HG03469 (cell line): ENCODE measurements at regions not wholly inside any gene's neighbourhood (a gene's known extent, or its start where the extent isn't known, plus 50 kb on each side); places are given as distances from the start of the nearest gene placed in this dataset.
"Not testable (repeated sequence)": the region's sequence is repeated elsewhere in the genome, so short reads cannot be mapped to it uniquely, and the experiment has no call there.

ENCODE experiments used
- ATAC-seq: cut with Tn5 transposase; IDR thresholded peaks from one replicate; pipeline ENCODE4 v1.9.1; 2021; ENCODE audit warnings: mild to moderate bottlenecking, moderate library complexity, moderate number of reproducible peaks; ENCODE audit not compliant: unreplicated experiment

DNA sequence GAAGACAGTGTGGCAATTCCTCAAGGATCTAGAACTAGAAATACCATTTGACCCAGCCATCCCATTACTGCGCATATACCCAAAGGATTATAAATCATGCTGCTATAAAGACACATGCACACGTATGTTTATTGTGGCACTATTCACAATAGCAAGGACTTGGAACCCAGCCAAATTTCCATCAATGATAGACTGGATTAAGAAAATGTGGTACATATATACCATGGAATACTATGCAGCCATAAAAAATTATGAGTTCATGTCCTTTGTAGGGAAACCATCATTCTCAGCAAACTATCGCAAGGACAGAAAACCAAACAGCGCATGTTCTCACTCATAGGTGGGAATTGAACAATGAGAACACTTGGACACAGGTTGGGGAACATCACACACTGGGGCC, 729.6 kb upstream of the ARPP21 start:
- ATAC-seq: not testable (repeated sequence)

DNA sequence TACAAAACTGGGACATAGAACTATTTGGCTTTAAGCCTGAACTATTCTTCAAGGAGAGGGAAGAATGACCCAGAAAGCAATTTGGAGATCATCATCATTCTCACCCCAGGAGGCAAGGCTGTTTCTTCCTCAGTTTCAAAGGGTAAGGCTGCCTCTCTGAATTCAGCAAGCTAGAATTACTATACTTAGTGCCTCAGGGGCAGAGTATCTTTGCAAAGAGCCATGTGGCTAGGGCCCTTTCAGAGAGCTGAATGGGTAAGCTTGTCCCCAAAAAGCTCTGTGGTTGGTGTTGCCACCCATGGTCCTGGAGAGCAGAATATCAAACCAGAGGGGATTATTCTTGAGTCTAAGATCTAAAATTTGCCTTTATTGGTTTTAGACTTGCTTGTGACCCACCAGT, 720.3 kb upstream of the ARPP21 start:
- no peak for ATAC-seq

DNA sequence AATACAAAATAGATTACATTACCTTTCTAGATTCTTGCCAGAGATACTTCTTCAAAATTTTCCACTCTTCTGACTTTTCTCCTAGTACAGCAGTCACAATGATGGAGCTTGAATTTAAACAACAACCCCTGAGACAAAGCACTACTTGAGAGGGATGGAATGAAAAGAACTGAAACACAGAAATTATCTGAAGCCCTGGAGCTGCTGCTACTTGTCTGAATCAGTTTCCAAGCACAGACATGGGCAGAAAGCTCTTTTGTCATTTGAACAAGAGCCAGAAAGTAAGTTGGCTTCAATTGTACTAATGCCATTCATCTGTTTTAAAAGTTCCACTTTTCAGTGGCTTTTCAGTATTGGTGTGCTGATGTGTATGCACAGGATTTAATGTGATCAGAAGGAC, 718.5 kb upstream of the ARPP21 start:
- ATAC-seq: no peak

DNA sequence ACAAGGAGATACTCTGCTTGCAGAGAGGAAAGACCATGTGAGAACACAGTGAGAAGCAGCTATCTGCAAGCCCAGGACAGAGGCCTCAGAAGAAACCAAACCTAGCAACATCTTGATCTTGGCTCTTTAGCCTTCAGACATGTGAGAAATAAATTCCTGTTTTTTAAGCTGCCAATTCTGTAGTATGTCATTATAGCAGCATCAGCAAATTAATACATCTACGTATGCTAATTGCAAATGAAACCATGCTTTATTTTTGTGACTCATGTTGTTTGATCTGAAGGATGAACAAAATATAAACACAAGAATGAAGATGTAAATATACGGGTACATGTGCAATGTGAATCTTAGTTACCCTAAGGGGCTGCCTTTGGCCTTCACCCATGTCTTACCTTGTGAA, 714.4 kb upstream of the ARPP21 start:
- ATAC-seq: no peak

DNA sequence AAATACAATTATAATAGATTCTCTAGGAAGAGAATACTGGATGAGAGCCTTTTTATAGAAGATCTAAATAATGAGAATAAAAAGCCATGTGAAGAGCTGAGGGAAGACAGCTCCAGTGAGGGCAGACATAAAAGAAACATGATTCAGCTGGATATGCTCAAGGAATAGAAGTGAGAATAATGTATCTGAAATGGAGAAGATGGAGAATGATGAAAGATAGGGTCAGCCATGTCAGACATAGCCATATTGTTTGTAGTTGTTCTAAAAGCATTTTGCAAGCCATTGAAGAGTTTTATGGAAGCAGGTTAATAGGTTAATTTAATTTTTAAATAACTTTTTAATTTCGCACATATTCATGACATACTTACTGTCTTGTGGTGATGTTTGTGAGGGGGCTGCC, 713.5 kb upstream of the ARPP21 start:
- ATAC-seq: no peak

DNA sequence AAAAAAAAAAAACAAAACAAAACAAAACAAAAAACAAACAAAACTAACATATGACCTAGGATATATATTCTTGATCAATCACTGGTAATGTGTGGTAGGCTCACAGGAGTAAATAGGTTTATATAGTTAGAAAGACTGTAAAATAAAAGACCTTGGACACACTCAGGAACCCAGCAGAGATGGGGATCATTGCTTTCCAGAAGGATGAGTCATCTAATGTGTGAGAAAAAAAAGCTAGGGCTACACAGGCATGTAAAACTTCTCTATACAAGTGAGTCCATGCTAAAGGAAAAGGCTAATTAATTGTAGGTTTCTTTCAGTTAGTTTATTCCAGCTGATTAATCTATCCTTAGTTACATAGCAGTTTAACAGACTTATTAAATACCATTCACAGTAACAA, 710.3 kb upstream of the ARPP21 start:
- no peak for ATAC-seq

DNA sequence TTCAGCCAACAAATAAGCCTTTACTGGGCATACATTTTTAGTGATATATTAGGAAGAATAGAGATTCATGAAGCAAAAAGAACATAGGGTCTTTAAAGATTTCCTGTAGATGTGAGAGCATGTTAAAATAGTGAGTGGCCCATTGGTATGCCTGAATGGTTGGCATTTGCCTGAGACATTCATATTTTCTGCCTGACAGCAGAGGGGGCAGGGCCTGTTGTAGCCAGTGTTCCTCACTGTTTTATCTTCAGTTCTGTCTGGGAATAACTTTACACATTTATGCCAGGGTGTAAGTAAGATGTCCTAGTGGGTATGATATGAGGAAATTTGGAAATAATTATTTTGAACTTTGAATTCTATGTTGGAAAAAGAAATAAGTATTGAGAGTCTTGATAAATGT, 704.7 kb upstream of the ARPP21 start:
- ATAC-seq: no peak

DNA sequence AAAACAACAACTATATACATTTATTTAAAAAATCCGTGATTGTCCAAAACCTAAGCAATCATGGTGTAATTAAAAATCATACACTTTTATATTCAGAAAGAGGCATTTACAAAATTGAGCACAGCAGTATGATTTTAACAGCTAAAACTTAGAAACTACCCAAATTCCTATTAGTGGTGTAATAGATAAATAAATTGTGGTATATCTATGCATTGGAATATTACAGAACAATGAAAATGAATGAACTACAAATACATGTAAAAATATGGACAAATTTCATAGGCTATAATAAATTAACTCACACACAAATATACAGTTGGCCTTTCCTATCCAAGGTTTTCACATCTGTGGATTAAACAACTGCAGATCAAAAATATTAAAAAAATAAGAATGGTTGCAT, 700.5 kb upstream of the ARPP21 start:
- no peak for ATAC-seq

DNA sequence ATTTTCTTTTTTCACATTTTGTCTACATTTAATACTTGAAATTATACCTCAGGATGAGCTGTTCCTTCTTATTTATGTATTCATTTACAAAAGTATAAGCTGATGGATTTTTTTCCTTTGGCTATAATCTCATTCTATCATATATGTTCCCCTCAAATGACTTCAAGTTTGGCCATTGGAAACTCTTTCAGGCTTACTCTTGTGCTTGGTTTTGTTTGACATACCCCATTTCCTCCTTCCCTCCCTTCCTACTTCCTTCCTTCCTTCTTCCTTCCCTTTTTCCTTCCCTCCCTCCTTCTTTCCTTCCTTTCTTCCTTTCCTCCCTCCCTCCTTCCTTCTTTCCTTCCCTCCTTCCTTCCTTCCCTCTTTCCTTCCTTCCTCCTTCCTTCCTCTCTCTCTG, 697.1 kb upstream of the ARPP21 start:
- ATAC-seq: no peak

DNA sequence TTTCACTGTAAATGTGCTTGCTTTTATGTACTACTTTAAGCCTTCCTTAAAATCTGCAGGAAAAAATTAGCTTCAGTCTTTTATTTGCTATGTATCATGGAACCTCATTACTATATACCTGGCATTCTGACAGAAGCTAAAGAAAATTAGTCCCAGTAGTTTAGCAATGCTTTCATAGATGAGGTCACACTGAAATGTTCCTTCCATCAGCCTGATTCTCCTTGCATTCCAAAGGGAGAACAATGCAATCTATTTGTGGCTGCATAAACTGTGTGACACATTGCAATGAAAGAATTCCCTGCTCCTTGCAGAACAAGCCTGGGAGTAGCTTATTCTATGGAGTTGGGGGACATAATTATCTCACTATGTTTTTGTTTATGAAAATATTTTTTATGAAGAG, 691.5 kb upstream of the ARPP21 start:
- no peak for ATAC-seq

DNA sequence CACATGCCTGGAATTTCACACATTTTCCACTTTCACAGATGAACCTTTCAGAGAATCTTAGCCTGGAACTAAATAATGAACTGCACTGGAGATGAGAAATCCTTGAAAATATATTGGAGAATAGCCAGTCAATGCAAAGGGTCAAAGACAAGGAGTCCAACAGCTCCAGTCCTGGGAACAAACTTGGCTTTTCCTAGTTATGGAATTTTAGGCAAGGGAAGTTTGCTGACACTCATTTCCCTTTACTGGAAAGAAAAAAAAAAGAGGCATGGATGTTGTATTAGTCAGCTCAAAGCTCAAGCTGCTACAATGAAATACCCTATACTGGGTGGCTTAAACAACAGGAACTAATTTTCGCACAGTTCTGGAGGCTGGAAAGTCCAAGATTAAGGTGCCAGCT, 690.8 kb upstream of the ARPP21 start:
- no peak for ATAC-seq

DNA sequence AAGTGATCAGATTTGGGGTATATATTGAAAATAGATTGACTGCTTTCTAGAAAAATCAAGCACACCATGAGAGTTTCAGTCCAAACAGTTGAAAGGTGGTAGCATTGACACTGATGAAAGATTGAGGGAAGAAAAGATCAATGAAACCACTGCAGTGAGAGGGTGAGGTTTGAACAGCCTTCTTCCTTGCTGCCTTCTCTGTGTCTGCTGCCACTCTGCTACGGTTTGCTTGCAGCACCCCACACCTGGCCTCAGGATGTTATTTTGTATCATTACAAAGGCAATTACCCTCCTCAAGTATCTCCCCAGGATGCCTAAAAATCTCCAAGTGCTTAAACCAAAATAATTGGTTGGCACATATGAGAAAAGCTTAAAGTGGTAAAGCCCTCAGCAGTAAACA, 683.6 kb upstream of the ARPP21 start:
- no peak for ATAC-seq

DNA sequence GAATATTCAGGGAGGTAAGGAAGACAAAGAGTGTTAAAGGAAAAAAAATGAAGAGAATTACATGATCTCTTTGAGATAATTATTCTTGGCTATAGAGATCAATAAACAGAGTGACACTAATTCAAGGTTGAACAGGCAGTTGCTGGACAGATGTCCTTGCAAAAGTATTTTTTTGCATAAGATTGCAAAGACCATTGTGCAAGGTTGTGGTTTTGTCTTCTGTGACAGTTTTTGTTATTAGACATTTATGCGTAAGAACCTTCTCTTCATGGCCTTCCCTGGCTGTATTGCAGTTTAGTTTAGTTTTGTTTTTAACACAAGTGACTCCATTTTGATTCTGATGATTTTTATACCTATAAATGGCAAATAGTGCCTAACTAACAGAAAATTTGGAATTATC, 682.8 kb upstream of the ARPP21 start:
- ATAC-seq: no peak

DNA sequence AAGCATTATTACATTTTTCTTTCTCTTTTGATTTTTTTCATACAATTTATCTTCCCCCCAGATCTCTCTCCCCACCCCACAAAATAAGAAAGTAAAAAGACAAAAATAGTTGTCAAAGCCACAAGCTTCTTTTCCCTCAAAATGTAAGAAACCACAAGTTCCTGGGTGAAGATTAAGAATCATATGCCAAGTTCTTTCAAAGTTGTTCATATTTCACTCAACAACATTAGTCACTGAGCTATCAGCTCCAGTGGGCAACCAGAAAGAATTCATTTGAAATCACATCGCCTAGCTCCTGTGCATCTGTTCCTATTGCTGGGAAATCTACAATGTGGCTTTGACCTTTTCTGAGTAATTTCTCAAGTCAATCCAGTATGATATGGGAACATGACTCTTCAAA, 681.6 kb upstream of the ARPP21 start:
- ATAC-seq: no peak

DNA sequence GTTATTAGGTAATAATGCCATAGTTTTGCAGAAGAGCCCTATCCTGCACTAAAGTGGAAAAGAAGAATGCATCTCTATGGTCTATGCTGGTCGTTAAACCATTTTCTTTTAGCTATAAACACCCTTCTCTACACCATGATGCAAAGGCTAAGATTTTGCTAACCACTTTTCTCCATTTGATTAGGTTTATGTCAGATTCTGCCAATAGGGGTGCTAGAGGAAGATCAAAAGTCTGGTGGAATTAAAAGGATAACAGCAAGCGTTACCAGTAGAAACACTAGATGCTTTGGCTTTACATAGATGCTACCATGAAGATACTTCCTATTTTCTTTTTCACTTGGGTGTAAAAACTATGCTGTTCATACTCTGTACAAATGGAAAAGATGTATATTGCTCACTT, 669.8 kb upstream of the ARPP21 start:
- no peak for ATAC-seq

DNA sequence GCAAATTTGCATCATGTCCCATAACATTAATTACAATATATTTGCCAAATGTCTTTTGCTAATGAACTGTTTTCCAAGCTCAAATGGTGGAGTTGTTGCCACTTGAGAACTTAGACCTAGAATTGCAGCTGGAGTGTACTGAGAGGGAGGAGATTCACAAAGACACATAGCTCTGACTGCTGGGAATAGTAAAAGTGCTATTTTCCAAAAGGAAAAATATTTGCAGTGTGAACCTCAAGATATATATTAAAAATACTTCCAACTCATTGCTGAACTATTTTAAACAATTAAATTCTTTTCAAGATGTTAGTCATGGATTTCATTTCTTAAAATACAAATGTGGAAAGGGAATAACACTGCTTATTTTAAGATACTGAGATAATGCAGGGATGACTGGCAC, 666.8 kb upstream of the ARPP21 start:
- ATAC-seq: no peak

DNA sequence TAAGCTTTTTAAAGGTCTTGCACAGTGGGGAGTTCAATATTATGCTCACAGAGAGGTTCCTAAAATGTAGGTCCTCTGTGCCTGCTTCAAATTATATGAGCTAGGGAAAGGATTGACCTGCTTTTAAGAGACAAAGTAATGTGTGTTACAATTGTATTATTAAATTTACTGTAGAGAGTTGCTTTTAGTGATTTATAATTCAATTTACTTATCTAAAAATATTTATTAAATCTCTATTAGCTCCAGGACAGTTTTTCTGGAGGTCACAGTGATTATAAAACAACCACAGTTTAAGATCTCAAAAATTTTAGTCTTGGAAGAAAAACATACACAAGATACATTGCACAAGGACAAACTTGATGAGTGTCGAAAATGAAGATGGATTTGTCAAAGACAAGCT, 665.7 kb upstream of the ARPP21 start:
- ATAC-seq: no peak

DNA sequence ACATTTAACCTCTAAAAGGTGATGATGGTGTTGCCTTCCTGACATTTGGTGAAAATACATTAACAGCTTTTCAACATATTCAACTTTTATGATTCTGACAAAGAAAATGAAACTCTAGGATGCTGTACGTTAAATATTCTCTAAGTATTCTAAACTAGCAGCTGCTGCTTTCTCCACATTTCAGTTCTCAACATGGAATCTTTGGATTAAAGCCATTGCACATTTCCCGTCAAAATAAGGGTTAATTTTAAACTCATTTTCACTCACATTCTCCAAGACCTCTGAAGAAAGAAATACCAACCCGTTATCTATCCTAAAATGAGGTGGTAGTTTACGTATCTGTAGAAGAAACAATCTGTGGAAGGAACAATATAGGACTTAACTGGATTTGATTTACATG, 655.7 kb upstream of the ARPP21 start:
- no peak for ATAC-seq

DNA sequence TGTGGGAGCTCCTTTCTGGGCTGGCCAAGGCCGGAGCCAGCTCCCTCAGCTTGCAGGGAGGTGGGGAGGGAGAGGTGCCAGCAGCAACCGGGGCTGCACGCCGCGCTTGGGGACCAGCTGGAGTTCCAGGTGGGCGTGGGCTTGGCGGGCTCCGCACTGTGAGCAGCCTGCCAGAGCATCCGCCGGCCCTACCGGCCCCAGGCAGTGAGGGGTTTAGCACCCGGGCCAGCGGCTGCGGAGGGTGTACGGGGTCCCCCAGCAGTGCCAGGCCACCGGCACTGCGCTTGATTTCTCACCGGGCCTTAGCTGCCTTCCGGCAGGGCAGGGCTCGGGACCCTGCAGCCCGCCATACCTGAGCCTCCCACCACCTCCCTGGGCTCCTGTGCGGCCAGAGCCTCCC, 651.0 kb upstream of the ARPP21 start:
- ATAC-seq: no peak

DNA sequence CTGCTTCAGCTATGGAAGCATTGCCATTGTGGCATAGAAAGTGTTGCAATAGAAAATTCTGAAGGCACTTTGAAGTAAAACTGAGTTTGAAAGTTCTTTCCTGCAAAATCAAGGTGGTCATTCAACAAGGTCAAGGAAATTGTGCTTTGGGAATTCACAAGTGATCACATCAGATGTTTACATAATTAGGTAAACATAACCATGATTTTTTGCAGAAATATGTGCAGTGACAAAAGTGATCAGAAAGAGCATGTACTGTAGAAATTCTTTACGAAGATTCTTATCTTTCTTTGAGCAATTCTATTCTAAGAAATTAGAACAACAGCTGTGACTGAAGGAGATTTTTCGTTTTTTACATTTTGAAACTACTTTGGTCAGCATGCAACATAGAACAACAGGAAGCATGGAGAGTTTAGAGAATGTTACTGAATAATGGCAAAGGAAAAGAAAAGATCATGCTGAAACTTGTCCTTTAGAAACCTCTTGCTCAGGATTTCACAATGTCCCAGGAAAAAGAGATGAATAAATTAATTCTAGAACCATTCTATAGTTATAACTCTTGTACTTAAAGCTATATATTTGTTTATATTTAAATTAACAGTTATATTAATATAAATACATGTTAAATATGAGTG, 643.4 kb upstream of the ARPP21 start:
- no peak for ATAC-seq

DNA sequence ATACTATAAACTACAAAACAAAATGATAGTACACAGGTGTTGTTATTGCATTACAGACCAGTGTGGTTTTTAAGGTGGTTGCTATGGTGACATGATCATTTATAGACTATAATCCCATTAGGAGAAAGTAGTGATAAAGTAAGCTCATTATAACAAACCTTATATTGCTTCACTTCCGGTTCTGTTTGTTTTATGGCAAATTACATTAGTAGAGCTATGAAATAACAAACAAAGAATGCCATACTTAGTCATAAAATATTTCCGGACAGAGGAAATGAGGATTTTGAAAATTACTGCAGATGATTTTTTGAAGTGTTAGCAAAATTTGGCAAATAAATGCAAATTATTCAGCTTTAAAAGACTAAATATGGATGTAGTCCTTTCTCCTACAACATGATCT, 640.4 kb upstream of the ARPP21 start:
- no peak for ATAC-seq

DNA sequence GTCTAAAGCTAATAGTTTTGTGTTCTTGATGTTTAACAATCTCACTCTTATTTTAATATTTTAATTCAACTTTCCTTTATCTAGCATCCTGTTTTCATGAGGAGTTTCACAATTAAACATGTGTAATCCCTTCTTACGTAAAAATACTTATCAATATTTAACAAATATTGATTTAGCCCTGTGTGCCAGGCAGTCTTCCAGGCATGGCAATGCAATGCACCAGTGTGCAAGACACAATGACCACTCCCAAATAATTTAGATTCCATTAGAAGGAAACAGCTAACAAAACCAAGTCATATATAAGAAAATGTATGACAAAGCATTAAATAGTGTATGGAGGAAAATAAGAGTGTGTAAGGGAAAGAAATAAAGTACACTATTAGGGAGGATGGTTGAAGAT, 627.1 kb upstream of the ARPP21 start:
- no peak for ATAC-seq

DNA sequence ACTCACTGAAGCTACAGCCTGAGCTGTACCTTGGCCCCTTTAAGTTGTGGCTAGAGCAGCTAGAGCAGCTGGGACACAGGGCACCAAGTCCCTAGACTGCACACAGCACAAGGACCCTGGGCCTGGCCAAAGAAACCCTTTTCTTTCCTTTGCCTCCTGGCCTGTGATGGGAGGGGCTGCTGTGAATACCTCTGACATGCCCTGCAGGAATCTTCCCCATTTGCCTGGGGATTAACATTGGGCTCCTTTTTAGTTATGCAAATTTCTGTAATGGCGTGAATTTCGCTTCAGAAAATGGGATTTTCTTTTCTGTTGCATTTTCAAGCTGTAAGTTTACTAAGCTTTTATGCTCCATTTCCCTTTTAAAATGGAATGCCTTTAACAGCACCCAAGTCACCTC, 611.2 kb upstream of the ARPP21 start:
- ATAC-seq: no peak
